Neuron (in vitro differentiated cells): ENCODE measurements at regions not wholly inside any gene's neighbourhood (a gene's known extent, or its start where the extent isn't known, plus 50 kb on each side); places are given as distances from the start of the nearest gene placed in this dataset.

Source experiments
- H2AFZ ChIP-seq: one replicate; pipeline ENCODE4 v1.6.1; 2013; ENCODE audit warnings: low read depth, mild to moderate bottlenecking, inconsistent platforms, low read length, moderate library complexity
- H3K27me3 ChIP-seq: one replicate; pipeline ENCODE4 v1.6.1; 2013; ENCODE audit warnings: low read length; ENCODE audit not compliant: insufficient read depth
- H3K36me3 ChIP-seq: one replicate; pipeline ENCODE4 v1.6.1; 2013; ENCODE audit warnings: low read length; ENCODE audit not compliant: insufficient read depth
- H3K4me1 ChIP-seq: one replicate; pipeline ENCODE4 v1.6.1; 2013; ENCODE audit warnings: low read length; ENCODE audit not compliant: insufficient read depth
- H3K4me3 ChIP-seq: 2 replicates; pipeline ENCODE4 v1.5.1; 2013; ENCODE audit warnings: mild to moderate bottlenecking, low read length, moderate library complexity
- H3K9me3 ChIP-seq: one replicate; pipeline ENCODE4 v1.6.1; 2013; ENCODE audit warnings: low read length

GRCh38 chr5:68518286-68518685 lies 302.7 kb downstream of the PIK3R1 start:
- H3K4me3 ChIP-seq: no peak overlapping the region
- H2AFZ ChIP-seq: no peak overlapping the region
- no peaks in the 10 kb centered on the region for H3K27me3 ChIP-seq
- no peaks in the 10 kb centered on the region for H3K9me3 ChIP-seq
- no peaks in the 10 kb centered on the region for H3K36me3 ChIP-seq
- H3K4me1 ChIP-seq: no peaks in the 10 kb centered on the region

- H3K36me3 ChIP-seq: no peaks in the 10 kb centered on the region
- H3K4me1 ChIP-seq: no peaks in the 10 kb centered on the region
- H3K9me3 ChIP-seq: no peaks in the 10 kb centered on the region
- H2AFZ ChIP-seq: no peak overlapping the region
- no peaks in the 10 kb centered on the region for H3K27me3 ChIP-seq
- H3K4me3 ChIP-seq: no peak overlapping the region
Measured at GRCh38 chr5:68519143-68519542, 303.6 kb downstream of the PIK3R1 start.

GRCh38 chr5:68521776-68522175 lies 306.2 kb downstream of the PIK3R1 start:
- no peaks in the 10 kb centered on the region for H3K9me3 ChIP-seq
- no peaks in the 10 kb centered on the region for H3K4me1 ChIP-seq
- H3K4me3 ChIP-seq: no peak overlapping the region
- H3K27me3 ChIP-seq: no peaks in the 10 kb centered on the region
- no peaks in the 10 kb centered on the region for H3K36me3 ChIP-seq
- H2AFZ ChIP-seq: no peak overlapping the region

GRCh38 chr5:68522863-68523262 lies 307.3 kb downstream of the PIK3R1 start:
- Histone ChIP-seq H3K27me3 (no peaks in the 10 kb centered on the region), H3K9me3 (no peaks in the 10 kb centered on the region), H2AFZ (no peak overlapping the region), H3K4me1 (no peaks in the 10 kb centered on the region), H3K36me3 (no peaks in the 10 kb centered on the region), H3K4me3 (no peak overlapping the region)

- H3K4me3 ChIP-seq: no peak overlapping the region
- no peaks in the 10 kb centered on the region for H3K9me3 ChIP-seq
- H2AFZ ChIP-seq: no peak overlapping the region
- H3K36me3 ChIP-seq: no peaks in the 10 kb centered on the region
- H3K4me1 ChIP-seq: peaks cover 8% of the 10 kb centered on the region
- no peaks in the 10 kb centered on the region for H3K27me3 ChIP-seq
Measured at GRCh38 chr5:68528821-68529273, 313.3 kb downstream of the PIK3R1 start.

GRCh38 chr5:68529581-68529980 lies 314.0 kb downstream of the PIK3R1 start:
- Histone ChIP-seq H3K4me3 (no peak overlapping the region), H3K4me1 (peaks cover 15% of the 10 kb centered on the region), H3K27me3 (no peaks in the 10 kb centered on the region), H3K9me3 (no peaks in the 10 kb centered on the region), H2AFZ (no peak overlapping the region), H3K36me3 (no peaks in the 10 kb centered on the region)

- Histone ChIP-seq H3K27me3 (no peaks in the 10 kb centered on the region), H3K4me3 (no peak overlapping the region), H2AFZ (no peak overlapping the region), H3K9me3 (no peaks in the 10 kb centered on the region), H3K4me1 (peaks cover 17% of the 10 kb centered on the region), H3K36me3 (no peaks in the 10 kb centered on the region)
Measured at GRCh38 chr5:68531970-68532369, 316.4 kb downstream of the PIK3R1 start.

- H2AFZ ChIP-seq: no peak overlapping the region
- H3K27me3 ChIP-seq: no peaks in the 10 kb centered on the region
- H3K9me3 ChIP-seq: no peaks in the 10 kb centered on the region
- no peaks in the 10 kb centered on the region for H3K36me3 ChIP-seq
- peaks cover 17% of the 10 kb centered on the region for H3K4me1 ChIP-seq
- H3K4me3 ChIP-seq: no peak overlapping the region
Measured at GRCh38 chr5:68533051-68533450, 317.5 kb downstream of the PIK3R1 start.

- Histone ChIP-seq H3K36me3 (no peaks in the 10 kb centered on the region), H3K4me1 (peaks cover 17% of the 10 kb centered on the region), H3K9me3 (no peaks in the 10 kb centered on the region), H3K27me3 (no peaks in the 10 kb centered on the region), H2AFZ (no peak overlapping the region), H3K4me3 (no peak overlapping the region)
Measured at GRCh38 chr5:68533571-68534084, 318.1 kb downstream of the PIK3R1 start.

- Histone ChIP-seq H3K27me3 (no peaks in the 10 kb centered on the region), H2AFZ (no peak overlapping the region), H3K4me3 (no peak overlapping the region), H3K4me1 (peaks cover 17% of the 10 kb centered on the region), H3K36me3 (no peaks in the 10 kb centered on the region), H3K9me3 (no peaks in the 10 kb centered on the region)
Measured at GRCh38 chr5:68534131-68534940, 318.8 kb downstream of the PIK3R1 start.

- Histone ChIP-seq H3K4me1 (peaks cover 17% of the 10 kb centered on the region), H2AFZ (no peak overlapping the region), H3K4me3 (no peak overlapping the region), H3K9me3 (no peaks in the 10 kb centered on the region), H3K36me3 (no peaks in the 10 kb centered on the region), H3K27me3 (no peaks in the 10 kb centered on the region)
Measured at GRCh38 chr5:68534956-68535520, 319.5 kb downstream of the PIK3R1 start.

GRCh38 chr5:68538814-68539420 lies 323.4 kb downstream of the PIK3R1 start:
- Histone ChIP-seq H2AFZ (no peak overlapping the region), H3K9me3 (no peaks in the 10 kb centered on the region), H3K36me3 (no peaks in the 10 kb centered on the region), H3K4me1 (peaks cover 8% of the 10 kb centered on the region), H3K27me3 (no peaks in the 10 kb centered on the region), H3K4me3 (no peak overlapping the region)
